ENCODE measurements at regions not wholly inside any gene's neighbourhood (a gene's known extent, or its start where the extent isn't known, plus 50 kb on each side); places are given as distances from the start of the nearest gene placed in this dataset.
A peak's percentile ranks its signal among the peaks of the same experiment; 100 is the strongest.

DNA sequence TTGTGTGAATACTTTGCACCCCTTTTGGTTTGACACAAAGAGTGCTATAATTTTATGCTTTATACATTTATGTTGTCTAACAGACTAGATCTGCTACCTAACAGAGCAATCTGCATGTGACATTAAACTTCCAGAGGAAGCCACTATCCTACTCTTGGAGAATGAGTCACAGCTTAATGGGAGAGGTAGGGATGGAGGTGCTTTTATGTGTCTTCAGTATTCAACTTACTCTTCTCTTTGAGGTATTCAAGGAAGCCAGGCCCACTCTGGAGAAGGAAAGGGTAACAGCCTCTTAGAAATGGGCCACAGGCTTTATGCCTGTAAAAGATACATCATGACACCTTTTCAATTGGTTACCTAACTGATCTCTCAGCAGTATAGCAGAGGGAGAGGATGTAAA lies 85.8 kb upstream of the NEUROD1 start:
- FAIRE-seq, result no peak
- DNase-seq (ENCODE audit: low spot score), result no peak

GRCh38 chr2:181770150-181770549 lies 89.8 kb upstream of the NEUROD1 start:
- FAIRE-seq, result no peak
- no peak for DNase-seq (ENCODE audit: low spot score)

- DNase-seq (ENCODE audit: low spot score) (no peak), FAIRE-seq (no peak)
Observed at GRCh38 chr2:181771356-181771755, 91.0 kb upstream of the NEUROD1 start.

DNA sequence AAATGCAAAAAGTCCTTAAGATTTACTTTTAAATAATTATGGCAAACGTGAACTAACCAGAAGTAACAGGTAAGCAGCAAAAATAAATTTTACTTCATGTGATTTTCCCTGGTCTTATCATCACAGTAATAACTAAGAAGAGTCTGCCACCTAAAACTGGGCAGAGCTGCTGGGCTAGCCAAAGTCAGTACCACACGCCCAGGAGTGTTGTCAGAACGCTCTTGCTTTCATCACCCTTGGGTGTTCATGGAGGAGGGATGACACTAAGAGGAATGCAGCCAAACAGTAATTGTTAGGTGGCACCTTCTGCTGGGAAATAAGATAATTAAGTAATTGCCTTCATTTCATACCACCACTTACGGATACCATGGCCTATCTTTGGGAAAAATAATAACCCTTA lies 92.0 kb upstream of the NEUROD1 start:
- no peak for FAIRE-seq
- DNase-seq (ENCODE audit: low spot score), result no peak

GRCh38 chr2:181772777-181773176 lies 92.5 kb upstream of the NEUROD1 start:
- DNase-seq (ENCODE audit: low spot score), result no peak
- no peak for FAIRE-seq

- FAIRE-seq, result no peak
Observed at GRCh38 chr2:181774685-181775084, 94.4 kb upstream of the NEUROD1 start.

GRCh38 chr2:181776336-181776735 lies 96.0 kb upstream of the NEUROD1 start:
- FAIRE-seq (no peak), DNase-seq (ENCODE audit: low spot score) (no peak)

More at GRCh38 chr2:181774685-181775084, 94.4 kb upstream of the NEUROD1 start:
- no peak for DNase-seq (ENCODE audit: low spot score)

GRCh38 chr2:181777734-181778133 lies 97.4 kb upstream of the NEUROD1 start:
- FAIRE-seq (no peak), DNase-seq (ENCODE audit: low spot score) (no peak)

- DNase-seq (ENCODE audit: low spot score), result no peak
- FAIRE-seq, result no peak
Observed at GRCh38 chr2:181778621-181779201, 98.4 kb upstream of the NEUROD1 start.

GRCh38 chr2:181779288-181780021 lies 99.1 kb upstream of the NEUROD1 start:
- no peak for DNase-seq (ENCODE audit: low spot score)
- FAIRE-seq, result no peak

DNA sequence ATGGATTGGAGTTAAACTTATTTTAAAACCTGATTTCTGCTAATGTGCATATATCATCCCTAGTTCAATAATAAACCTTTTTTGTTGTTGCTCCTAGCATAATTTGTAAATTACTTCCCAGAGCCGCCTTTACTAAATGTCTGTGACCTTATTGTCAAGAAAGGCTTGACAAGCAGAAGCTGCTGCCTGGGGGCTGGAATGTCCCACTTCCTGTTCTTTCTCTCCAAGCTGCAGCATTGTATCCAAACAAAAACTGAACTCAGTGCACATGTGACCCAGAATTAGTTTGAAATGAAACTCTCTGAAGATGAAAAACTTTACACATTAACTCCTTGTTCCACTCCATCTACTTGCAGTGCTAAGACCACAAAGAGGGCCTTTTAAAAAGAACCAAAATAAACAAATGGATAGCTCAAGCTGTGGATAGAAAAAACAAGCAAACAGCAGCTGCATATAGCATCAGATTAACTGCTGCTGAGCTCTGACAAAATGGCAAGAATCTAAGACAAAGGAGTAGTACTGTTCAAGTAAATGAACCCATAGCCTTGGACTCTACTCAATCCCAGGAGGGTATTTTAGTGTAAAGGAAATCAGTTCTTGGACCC lies 99.8 kb upstream of the NEUROD1 start:
- peak; percentile 38 for DNase-seq (ENCODE audit: low spot score)
- FAIRE-seq, result no peak

- FAIRE-seq (peak; percentile 85), DNase-seq (ENCODE audit: low spot score) (peak; percentile 82)
Observed at GRCh38 chr2:181780657-181781056, 100.3 kb upstream of the NEUROD1 start.

GRCh38 chr2:181781078-181781786 lies 100.9 kb upstream of the NEUROD1 start:
- DNase-seq (ENCODE audit: low spot score), result peak; percentile 51
- no peak for FAIRE-seq

GRCh38 chr2:181782660-181783059 lies 102.3 kb upstream of the NEUROD1 start:
- no peak for FAIRE-seq
- DNase-seq (ENCODE audit: low spot score), result no peak

DNA sequence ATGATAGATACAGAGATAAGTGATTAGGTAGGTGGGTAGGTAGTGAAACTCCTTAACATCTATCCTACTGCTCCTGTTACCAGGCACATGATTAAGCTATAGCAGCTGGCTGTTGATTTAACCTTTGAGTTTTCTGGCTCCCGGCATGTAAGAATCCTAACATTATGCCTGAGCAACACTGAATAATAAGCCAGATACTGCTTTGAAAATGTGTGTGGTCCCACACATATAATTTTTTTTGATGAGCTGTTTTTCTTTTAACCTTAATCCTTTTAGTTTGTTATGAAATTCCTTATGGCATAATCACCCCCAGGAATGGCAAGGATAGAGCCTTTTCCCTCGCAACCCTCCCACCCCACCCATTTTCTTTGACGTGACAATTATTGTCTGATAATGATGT lies 104.2 kb upstream of the NEUROD1 start:
- no peak for DNase-seq (ENCODE audit: low spot score)
- FAIRE-seq, result no peak

DNA sequence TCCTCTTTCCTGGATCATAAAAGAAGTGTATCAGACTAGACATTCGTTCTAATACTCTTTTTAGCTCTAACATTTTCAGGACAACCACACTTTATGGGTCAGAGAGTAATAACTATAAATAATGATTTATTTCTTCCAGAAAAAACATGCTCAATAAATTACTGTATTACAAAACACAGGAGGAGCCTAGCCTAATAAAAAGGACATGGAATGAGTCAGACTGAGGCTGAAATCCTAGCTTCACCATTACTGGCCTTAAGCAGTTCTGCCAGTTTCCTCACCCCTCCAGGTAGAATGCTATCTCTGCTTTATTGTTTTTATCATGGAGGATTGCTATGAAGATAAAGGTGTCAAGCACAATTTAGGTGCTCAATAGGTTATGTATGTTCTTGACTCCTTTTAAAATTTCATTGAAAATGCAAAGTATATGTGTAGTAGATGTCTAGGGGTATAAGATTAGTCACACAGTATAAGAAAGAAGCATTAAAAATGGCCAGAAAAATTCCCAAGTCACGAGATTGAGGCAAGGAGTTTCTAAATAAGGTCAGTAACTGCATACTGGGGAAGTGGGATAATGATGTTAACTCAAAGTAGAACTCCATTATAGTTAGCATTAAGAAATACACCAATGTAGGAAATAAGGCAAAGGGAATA lies 105.5 kb upstream of the NEUROD1 start:
- peak; percentile 22 for FAIRE-seq

GRCh38 chr2:181786371-181787228 lies 104.9 kb upstream of the ITPRID2 start:
- no peak for FAIRE-seq
- no peak for DNase-seq (ENCODE audit: low spot score)

More for the DNA sequence above, 105.5 kb upstream of the NEUROD1 start:
- DNase-seq (ENCODE audit: low spot score), result no peak

- no peak for FAIRE-seq
- DNase-seq (ENCODE audit: low spot score), result no peak
Observed at GRCh38 chr2:181787310-181788048, 104.1 kb upstream of the ITPRID2 start.

GRCh38 chr2:181788897-181789555 lies 102.5 kb upstream of the ITPRID2 start:
- FAIRE-seq, result no peak

More at GRCh38 chr2:181788897-181789555, 102.5 kb upstream of the ITPRID2 start:
- DNase-seq (ENCODE audit: low spot score), result no peak
